GM18909 (cell line): ENCODE measurements at regions not wholly inside any gene's neighbourhood (a gene's known extent, or its start where the extent isn't known, plus 50 kb on each side); places are given as distances from the start of the nearest gene placed in this dataset.
"Not testable (repeated sequence)": the region's sequence is repeated elsewhere in the genome, so short reads cannot be mapped to it uniquely, and the experiment has no call there.

Experiments used
- ATAC-seq: cut with Tn5 transposase; IDR thresholded peaks from one replicate; pipeline ENCODE4 v1.9.1; 2021; ENCODE audit warnings: mild to moderate bottlenecking; ENCODE audit not compliant: unreplicated experiment, poor library complexity

- no peak for ATAC-seq
Observed at GRCh38 chr6:27129917-27130316, 117.6 kb upstream of the PRSS16 start.

GRCh38 chr6:27130668-27131428, 116.7 kb upstream of the PRSS16 start:
- ATAC-seq: no peak

- ATAC-seq: peak; percentile 7
Observed at GRCh38 chr6:27132282-27132531, 115.3 kb upstream of the PRSS16 start.

- ATAC-seq: peak; percentile 78
Observed at GRCh38 chr6:27132532-27133280, 114.8 kb upstream of the PRSS16 start.

- ATAC-seq: peak; percentile 26
Observed at GRCh38 chr6:27133281-27134227, 113.9 kb upstream of the PRSS16 start.

GRCh38 chr6:27135087-27135657, 112.3 kb upstream of the PRSS16 start:
- no peak for ATAC-seq

- no peak for ATAC-seq
Observed at GRCh38 chr6:27136077-27136644, 111.3 kb upstream of the PRSS16 start.

- no peak for ATAC-seq
Observed at GRCh38 chr6:27136978-27137814, 110.3 kb upstream of the PRSS16 start.

GRCh38 chr6:27138406-27138805, 109.1 kb upstream of the PRSS16 start:
- no peak for ATAC-seq

- peak; percentile 74 for ATAC-seq
Observed at GRCh38 chr6:27138837-27139755, 108.4 kb upstream of the PRSS16 start.

GRCh38 chr6:27139756-27140579, 107.5 kb upstream of the PRSS16 start:
- peak; percentile 10 for ATAC-seq

- no peak for ATAC-seq
Observed at GRCh38 chr6:27140999-27141528, 106.4 kb upstream of the PRSS16 start.

GRCh38 chr6:27141529-27142015, 105.9 kb upstream of the PRSS16 start:
- ATAC-seq: no peak

GRCh38 chr6:27143020-27143388, 104.5 kb upstream of the PRSS16 start:
- ATAC-seq: not testable (repeated sequence)

- ATAC-seq: no peak
Observed at GRCh38 chr6:27143474-27144026, 104.0 kb upstream of the PRSS16 start.

GRCh38 chr6:27144740-27145079, 102.8 kb upstream of the PRSS16 start:
- ATAC-seq: no peak
